ENCODE measurements at regions not wholly inside any gene's neighbourhood (a gene's known extent, or its start where the extent isn't known, plus 50 kb on each side); places are given as distances from the start of the nearest gene placed in this dataset.

DNA sequence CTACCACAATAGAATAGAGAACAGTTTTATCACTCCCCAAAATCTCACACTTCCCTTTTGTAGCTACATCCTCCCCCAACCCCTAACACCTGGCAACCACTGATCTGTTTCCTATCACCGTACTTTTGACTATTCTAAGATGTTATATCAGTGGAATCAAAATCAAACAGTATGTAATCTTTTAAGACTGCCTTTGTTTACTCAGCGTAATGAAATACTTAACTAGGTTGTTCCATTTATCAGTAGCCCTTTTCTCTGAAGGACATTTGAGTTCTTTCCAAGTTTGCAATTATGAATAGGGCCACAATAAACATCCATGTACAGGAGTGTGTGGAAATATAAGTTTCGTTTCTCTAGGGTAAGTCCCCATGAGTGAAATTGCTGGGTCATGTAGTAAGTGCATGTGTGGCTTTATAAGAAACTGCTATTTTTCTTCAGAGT is 372.3 kb downstream of the SV2B start:
- no peak for TF ChIP-seq FOXM1 (IDR thresholded peaks at IDR 0.05; ENCODE audit: borderline replicate concordance, low read depth)
- TF ChIP-seq MAX (IDR thresholded peaks at IDR 0.05), result no peak
- no peak for TF ChIP-seq RAD21 (IDR thresholded peaks at IDR 0.05; ENCODE audit: low read depth)
- TF ChIP-seq, protein P1, sequence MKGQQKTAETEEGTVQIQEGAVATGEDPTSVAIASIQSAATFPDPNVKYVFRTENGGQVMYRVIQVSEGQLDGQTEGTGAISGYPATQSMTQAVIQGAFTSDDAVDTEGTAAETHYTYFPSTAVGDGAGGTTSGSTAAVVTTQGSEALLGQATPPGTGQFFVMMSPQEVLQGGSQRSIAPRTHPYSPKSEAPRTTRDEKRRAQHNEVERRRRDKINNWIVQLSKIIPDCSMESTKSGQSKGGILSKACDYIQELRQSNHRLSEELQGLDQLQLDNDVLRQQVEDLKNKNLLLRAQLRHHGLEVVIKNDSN (IDR thresholded peaks at IDR 0.05), result no peak
- no peak for TF ChIP-seq TCF12 (IDR thresholded peaks at IDR 0.05; ENCODE audit: low read depth)
- TF ChIP-seq EP300 (IDR thresholded peaks at IDR 0.05; ENCODE audit: borderline replicate concordance), result no peak
- no peak for TF ChIP-seq ZBTB7A (IDR thresholded peaks at IDR 0.05; ENCODE audit: low read depth)
- no peak for TF ChIP-seq TAF1 (IDR thresholded peaks at IDR 0.05; ENCODE audit: low read depth)
- no peak for TF ChIP-seq EGR1 (IDR thresholded peaks at IDR 0.05)
- TF ChIP-seq, protein P2, sequence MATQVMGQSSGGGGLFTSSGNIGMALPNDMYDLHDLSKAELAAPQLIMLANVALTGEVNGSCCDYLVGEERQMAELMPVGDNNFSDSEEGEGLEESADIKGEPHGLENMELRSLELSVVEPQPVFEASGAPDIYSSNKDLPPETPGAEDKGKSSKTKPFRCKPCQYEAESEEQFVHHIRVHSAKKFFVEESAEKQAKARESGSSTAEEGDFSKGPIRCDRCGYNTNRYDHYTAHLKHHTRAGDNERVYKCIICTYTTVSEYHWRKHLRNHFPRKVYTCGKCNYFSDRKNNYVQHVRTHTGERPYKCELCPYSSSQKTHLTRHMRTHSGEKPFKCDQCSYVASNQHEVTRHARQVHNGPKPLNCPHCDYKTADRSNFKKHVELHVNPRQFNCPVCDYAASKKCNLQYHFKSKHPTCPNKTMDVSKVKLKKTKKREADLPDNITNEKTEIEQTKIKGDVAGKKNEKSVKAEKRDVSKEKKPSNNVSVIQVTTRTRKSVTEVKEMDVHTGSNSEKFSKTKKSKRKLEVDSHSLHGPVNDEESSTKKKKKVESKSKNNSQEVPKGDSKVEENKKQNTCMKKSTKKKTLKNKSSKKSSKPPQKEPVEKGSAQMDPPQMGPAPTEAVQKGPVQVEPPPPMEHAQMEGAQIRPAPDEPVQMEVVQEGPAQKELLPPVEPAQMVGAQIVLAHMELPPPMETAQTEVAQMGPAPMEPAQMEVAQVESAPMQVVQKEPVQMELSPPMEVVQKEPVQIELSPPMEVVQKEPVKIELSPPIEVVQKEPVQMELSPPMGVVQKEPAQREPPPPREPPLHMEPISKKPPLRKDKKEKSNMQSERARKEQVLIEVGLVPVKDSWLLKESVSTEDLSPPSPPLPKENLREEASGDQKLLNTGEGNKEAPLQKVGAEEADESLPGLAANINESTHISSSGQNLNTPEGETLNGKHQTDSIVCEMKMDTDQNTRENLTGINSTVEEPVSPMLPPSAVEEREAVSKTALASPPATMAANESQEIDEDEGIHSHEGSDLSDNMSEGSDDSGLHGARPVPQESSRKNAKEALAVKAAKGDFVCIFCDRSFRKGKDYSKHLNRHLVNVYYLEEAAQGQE (IDR thresholded peaks at IDR 0.05; ENCODE audit: low read depth), result no peak
- no peak for TF ChIP-seq CEBPB (IDR thresholded peaks at IDR 0.05)
- no peak for TF ChIP-seq CREB1 (IDR thresholded peaks at IDR 0.05; ENCODE audit: low read depth)
